Stimulated activated CD4-positive, alpha-beta T cell treated with anti-CD3 and anti-CD28 coated beads, TNF-alpha, amount 100 ng/mL, for 48 hours (primary cell): ENCODE measurements at regions not wholly inside any gene's neighbourhood (a gene's known extent, or its start where the extent isn't known, plus 50 kb on each side); places are given as distances from the start of the nearest gene placed in this dataset.

Source experiments
- DNase-seq, 3 donors: peaks; one replicate each; pipeline ENCODE4 v3.0.0-alpha.2; 2020; ENCODE audit warnings: low read depth in 3 of 3

DNA sequence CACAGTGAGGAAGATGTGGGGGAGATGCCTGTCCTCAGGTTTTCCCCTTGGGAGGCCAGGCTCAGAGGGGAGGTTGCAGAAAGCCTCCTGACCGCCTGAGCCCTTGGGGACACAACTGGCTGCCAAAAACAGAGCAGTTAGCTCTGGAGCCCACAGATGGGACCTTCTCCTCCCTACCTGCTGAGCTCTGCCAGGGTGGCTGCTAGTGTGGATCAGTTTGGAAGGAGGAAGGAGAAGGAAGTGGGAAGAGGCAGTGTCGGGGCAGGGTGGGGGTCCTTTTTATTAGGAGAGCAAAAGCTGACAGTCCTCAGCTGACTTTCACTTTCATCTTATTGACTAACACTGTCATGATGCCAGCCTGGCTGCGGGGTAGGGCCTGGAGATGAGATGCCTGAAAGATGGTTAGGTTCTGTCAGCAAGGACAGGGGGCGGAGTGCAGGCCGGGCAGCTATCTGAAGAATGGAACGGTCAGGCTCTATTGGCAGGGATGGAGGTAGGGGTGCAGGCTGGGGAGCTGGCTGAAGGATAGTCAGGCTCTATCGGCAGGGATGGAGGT is 188.5 kb upstream of the HDAC4 start:
- DNase-seq, result no peak

DNA sequence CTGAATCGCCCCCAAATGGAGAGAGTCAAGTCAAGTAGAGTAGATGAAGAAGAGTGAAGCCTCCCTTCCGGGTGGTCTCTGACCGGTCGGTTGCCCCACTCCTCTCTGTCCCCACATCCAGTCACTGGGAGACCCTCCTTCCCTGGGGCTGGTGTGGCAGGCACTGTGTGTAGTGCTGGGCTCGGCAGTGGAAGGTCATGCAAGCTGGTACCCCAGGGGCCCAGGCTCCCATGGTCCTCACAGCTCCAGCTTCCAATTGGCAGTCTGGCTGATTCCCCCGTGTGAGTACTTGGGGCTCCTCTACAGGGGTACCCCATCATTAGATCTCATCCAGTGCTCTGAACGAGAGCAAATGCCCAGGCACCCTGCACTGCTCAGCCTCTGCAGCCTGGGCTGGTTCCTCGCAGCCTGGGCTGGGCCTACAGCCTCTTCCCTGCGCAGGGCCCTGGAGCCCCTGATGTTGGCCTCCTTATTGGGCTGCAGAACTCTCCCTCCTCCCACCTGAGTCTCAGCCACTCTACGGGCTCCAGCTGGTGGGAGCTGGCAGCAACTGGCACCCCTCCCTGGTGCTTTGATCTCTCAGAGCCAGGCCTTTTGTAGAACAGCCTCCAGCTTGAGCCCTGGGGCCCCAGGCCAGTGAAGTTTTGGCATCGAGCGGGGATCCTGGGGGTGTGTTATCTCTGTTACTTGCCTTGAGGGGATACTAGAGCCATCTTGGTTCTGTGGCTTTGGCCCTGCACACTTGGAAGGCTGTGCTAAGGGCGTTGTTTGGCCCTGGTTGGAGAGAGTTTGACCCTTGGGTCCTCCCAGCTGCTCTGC is 187.8 kb upstream of the HDAC4 start:
- no peak for DNase-seq

- DNase-seq, result no peak
Observed at GRCh38 chr2:239587841-239588240, 187.0 kb upstream of the HDAC4 start.

- no peak for DNase-seq
Observed at GRCh38 chr2:239587311-239587731, 186.5 kb upstream of the HDAC4 start.

GRCh38 chr2:239586651-239587310 is 186.0 kb upstream of the HDAC4 start:
- no peak for DNase-seq

- DNase-seq, result no peak
Observed at GRCh38 chr2:239585422-239585821, 184.6 kb upstream of the HDAC4 start.

DNA sequence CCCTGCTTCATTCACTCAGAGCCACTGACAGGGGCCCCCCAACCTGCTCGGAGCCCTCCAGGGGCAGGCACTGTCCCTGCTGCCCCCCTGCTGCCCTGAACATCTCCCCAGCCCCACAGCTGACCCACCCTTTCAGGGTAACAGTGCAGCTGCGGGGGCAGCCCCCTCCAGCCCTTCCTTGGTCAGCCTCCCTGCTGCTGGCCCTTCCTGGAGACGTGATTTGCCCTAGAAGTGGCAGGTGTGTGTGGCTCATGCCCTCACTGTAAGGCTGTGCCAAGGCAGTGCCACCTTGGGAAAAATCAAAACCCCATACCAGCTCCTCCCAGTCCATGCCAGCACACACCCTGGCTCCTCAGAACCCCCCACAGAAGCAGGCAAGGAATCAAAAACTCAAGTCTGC is 184.2 kb upstream of the HDAC4 start:
- DNase-seq, result no peak

DNA sequence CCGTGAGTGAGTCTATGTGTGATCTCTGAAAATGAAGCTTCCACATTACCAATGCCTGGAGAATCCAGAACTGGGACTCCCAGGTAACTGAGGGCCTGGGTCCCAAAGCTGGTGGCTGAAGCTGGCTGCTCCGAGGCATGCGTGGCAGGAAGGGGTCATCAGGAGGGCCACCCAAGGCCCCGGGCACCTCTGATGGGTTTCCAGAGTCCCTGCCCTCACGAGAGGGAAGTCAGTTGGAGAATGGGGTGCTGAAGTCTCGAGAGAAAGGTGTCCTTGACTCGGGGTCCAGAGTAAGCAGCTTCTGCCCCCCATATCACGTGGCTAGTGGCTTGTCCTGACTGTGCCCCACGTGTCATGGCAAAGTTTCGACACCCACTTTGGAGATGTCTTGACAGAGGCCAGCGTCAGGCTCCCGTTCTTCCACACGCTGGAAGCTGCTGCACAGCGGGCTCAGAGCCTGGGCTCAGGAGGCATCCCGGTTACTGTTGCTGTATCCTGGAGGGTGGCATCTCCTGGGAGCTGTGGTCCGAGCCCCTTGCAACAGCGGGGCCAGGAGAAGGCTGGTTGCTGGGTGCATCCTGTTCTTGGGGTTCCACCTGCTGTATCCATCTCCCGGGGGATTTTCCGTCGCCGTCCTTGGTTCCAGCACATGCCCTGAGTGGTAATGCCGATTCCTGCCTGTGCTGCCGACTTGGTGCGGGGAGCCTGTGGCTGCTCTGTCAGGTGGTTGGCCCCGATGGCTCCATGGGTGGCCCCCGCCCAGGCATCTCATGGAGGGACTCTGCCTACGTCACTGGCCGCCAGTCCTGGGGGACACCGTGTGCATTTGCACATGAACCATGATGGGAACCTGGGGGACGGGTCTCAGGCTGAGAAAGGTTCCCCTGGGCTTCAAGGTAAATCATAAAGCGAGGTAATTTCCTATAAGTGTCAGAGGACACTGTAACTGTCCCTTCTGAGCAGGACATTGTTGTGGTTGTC is 183.3 kb upstream of the HDAC4 start:
- no peak for DNase-seq

DNA sequence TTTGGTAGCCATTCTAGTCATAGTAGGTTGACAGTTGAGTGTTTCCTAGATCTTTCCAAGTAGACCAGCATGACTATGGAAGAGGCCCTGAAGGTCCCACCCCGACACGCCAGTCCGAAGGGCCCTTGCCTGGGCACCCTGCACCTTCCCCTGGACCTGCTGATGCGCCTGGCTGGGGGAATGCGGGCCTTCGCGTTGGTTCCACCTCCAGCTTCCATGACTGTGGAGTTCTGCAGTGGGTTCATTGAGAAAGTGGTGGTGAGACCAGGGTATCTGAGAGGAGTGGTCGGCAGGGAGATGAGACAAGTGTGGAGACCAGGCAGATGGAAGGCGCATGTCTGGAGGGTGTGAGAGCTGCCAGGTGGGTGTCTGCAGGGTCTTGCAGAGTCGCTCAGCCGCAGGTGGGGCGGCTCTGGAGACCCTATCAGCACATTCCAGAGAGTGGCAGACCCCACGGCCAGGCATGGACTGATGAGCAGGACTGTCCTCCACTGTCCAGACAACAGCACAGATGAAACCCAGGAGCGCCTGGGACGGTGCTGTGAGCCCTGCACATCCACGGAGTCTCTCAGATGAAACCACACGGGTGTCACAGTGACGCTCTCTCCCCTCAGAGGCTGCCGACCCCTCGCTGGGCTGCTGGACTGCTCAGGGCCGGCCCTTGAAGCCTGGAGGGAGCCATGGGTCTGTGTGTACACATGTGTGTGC is 182.5 kb upstream of the HDAC4 start:
- no peak for DNase-seq

- DNase-seq, result no peak
Observed at GRCh38 chr2:239582476-239582875, 181.7 kb upstream of the HDAC4 start.

DNA sequence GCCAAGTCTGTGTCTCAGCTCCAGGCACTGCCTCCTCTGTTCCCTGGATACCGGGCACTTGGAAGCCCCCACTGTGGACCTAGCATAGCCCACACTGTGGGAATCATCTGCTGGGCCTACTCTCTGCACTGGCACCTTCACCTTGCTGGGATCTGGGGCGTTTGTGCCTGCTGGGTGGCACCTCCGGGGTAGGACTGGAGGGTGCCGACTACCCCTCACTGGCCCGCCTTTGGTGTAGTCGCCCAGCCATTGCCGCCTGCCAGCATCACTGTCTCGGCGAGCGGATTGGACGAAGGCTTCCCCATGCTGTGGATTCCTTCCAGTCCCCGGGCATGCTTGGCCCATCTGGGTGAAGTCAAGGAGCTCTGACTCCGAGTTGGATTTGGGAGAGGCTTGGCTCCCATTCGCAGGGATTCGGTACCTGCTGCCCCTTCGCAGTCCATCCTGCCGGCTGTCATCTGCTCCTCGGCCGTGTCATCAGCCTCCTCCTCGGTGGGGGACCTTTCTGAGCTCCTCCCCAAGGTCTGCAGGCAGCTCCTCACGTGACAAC is 180.6 kb upstream of the HDAC4 start:
- no peak for DNase-seq

GRCh38 chr2:239580199-239580527 is 179.3 kb upstream of the HDAC4 start:
- no peak for DNase-seq

DNA sequence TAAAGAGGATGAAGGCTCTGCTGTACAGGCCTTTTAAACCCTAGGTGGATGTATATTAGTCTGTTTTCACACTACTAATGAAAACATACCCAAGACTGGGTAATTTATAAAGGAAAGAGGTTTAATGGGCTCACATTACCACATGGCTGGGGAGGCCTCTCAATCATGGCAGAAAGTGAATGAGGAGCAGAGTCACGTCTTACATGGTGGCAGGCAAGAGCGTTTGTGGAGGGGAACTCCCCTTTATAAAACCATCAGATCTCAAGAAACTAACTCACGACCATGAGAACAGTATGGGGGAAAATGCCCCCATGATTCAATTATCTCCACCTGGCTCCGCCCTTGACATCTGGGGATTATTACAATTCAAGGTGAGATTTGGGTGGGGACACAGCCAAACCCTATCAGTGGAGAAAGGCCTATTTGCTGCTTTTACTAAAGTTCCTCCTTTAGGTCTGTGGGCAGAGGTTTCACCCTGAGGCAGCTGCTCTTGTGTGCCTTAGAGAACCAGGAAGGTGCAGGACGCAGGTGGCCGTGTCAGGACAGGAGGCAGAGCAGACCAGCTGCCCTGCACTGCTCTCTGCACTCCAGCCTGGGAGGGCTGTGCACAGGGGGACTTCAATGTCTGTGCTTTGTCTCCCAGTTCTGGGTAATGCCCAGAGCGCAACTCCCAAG is 178.8 kb upstream of the HDAC4 start:
- DNase-seq, result no peak

DNA sequence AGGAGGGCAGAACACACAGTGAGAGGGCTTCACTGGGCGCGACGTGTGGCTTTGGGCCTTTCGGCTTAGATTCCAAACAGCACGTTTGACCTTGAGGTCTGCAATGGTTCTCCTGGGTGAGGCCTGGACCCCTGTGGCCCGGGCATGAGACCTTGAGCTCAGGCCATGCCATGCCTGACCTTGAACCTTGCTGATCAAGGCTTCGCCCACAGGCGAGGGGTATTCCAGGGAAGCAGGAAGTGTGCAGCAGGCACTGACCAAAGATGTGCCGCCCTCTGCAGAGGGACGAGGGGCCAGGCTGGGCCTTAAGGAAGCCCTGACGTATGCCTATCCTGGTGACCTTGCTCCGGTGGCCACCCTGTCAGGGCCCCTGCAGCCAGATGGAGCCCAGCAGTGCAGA is 178.3 kb upstream of the HDAC4 start:
- no peak for DNase-seq

GRCh38 chr2:239578381-239578780 is 177.6 kb upstream of the HDAC4 start:
- no peak for DNase-seq

- DNase-seq, result no peak
Observed at GRCh38 chr2:239577935-239578334, 177.1 kb upstream of the HDAC4 start.

DNA sequence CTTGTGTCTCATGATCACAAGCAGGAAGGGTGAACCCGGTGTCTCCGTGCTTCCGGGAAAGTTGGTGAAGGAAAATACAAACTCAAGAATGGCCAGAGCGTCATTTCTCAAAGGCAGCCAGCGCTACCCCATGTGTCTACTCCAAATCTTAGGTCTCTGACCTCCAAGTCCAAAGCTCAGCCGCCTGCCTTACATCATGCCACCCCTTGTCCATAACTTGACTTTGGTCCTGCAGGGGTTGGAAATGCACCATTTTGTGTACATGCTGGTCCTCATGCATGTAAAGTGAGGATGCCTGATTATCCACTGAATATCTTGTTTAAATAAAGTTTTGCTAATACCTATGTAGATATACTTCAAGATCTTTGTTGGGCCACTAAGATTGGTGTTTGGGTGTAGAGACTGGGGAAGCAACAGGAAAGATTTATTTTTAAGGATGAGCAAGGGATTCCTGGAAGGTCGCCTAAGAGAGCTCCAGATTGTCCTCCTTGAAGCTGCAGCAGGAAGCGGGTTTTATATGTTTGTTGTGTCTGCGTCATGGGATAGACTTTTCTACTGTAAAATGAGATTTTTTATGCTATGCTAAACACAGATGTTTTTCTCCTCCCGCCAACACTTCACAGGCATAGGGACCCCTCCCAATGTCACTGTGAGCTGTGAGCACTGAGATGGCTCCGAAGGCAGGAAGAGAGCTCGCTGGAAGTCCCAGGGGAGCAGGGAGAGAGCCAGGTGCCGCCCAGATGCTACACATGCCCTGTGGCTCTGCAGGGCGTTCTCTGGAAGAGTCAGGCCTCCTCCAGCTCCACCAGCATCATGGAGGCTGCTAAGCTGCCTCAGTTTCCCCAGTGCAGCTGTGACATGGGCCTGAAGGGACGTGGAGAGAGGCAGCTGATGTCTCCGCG is 176.2 kb upstream of the HDAC4 start:
- no peak for DNase-seq

- DNase-seq, result no peak
Observed at GRCh38 chr2:239575931-239576445, 175.2 kb upstream of the HDAC4 start.

DNA sequence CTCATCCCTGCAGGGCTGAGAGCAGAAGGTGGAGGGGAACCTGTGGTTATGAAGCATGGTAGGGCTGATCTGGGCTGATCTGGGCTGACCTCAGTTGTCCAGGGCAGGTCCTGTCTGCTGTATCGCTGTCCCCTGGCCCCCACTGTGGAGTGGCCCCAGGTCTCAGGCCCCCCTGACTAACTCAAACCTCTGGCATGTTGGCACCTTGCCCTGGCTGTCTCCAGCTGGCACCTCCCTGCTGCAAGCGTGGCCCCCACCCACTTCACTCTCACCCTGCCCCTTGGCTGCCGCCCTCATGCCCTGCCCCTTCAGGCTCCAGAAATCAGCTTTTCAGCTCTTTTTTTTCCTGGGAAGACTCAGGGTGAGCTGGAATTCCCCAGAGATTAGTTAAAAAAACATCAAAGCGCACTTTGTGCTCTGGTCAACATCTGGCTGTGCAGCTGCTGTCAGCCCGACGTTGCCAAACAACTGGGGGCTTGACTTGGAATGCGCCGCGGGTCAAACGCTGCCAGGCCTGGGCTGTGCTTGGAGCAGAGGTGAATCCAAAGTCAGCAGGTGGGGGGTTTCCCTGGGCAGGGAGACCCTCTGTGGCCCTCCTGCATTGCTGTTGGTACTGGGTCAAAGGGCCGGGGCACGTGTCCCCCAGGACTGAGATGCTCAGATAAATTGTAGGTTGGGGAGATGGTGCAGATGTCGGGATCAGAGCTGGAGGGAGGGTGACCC is 173.8 kb upstream of the HDAC4 start:
- DNase-seq, result no peak
